HG03565 (cell line): ENCODE measurements at regions not wholly inside any gene's neighbourhood (a gene's known extent, or its start where the extent isn't known, plus 50 kb on each side); places are given as distances from the start of the nearest gene placed in this dataset.
"Not testable (repeated sequence)": the region's sequence is repeated elsewhere in the genome, so short reads cannot be mapped to it uniquely, and the experiment has no call there.

Experiments used
- ATAC-seq: cut with Tn5 transposase; IDR thresholded peaks from one replicate; pipeline ENCODE4 v1.9.1; 2021; ENCODE audit warnings: mild to moderate bottlenecking, moderate library complexity; ENCODE audit not compliant: unreplicated experiment

DNA sequence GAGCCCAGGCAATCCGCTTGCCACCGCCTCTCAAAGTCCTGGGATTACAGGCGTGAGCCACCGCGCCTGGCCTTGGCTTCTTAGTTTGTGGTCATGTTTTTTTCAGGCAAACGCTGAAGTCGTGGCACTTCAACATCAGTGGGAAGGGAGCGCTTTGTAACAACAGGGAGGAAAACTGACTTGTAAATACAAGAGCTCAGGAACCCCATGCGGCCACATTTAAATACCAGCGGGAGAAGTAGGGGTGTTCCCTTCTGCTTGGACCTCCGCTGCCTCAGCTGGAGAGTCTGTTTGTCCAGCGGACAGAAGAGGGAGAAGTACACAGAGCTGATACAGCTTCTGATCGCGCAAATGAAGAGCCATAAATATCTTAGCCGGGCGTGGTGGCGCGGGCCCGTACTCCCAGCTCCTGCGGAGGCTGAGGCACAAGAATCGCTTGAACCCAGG lies 108.7 kb upstream of the KMT2C start:
- no peak for ATAC-seq

GRCh38 chr7:152543799-152544198 lies 108.0 kb upstream of the KMT2C start:
- ATAC-seq: no peak

DNA sequence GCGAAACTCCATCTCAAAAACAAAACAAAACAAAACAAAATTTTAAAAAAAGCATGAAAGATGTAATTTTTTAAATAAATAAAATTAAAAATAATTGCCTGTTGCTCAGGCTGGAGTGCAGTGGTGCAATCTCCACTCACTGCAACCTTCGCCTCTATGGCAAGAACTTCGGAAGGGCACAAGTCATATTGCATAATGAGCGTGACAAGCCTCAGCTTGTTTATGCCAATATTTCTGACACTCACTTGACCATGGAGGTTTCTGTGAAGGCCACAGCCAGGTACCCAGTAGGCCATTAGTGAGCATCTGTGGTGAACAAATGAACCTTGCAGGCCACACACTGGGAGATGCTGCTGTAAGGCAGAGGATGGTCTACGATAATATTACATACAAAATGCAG lies 106.1 kb upstream of the KMT2C start:
- no peak for ATAC-seq

- ATAC-seq: not testable (repeated sequence)
These were observed 103.3 kb upstream of the KMT2C start for GRCh38 chr7:152539190-152539495.

GRCh38 chr7:152538346-152539189 lies 102.8 kb upstream of the KMT2C start:
- not testable (repeated sequence) for ATAC-seq

DNA sequence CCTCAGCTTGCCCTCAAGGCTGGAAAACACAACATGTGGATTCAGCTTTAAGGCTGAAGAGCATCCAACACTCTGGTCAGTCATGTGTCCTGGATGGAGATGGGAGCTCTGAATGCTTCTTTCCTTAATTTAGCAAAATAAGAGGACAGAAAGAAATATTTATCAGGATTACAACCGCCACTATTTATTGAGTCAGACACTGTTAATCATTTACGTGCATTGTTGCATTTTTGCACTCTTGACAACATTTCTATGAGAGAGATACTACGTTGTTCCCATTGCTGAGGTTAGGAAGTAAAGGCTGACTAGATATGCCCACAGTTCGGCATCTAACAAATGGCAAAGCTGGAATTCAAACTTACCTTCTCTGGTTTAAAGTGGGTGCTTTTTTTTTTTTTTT lies 101.8 kb upstream of the KMT2C start:
- ATAC-seq: no peak

- ATAC-seq: no peak
These were observed 92.8 kb upstream of the KMT2C start for GRCh38 chr7:152528612-152529011.

DNA sequence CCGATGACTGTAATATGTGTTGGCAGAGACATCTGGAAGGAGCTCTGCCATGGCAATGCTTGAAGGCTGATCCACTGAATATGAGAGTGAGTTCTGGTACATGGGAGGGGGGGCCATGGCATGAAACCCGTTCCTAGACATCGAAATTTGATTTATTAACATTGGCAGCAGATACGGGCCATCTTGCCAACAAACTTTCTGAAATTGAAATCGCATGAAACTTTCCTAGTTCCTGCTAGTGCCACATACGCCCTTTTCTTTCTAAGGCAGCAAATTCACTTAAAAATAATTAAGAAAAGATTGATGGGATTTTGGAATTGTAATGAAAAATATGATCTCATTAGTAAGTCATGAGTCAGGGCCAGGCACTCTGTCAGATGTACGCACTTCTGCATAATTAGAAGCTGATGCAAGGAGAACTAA lies 91.8 kb upstream of the KMT2C start:
- ATAC-seq: no peak

- ATAC-seq: no peak
These were observed 88.1 kb upstream of the KMT2C start for GRCh38 chr7:152523916-152524315.

GRCh38 chr7:152522571-152523067 lies 86.8 kb upstream of the KMT2C start:
- ATAC-seq: no peak

DNA sequence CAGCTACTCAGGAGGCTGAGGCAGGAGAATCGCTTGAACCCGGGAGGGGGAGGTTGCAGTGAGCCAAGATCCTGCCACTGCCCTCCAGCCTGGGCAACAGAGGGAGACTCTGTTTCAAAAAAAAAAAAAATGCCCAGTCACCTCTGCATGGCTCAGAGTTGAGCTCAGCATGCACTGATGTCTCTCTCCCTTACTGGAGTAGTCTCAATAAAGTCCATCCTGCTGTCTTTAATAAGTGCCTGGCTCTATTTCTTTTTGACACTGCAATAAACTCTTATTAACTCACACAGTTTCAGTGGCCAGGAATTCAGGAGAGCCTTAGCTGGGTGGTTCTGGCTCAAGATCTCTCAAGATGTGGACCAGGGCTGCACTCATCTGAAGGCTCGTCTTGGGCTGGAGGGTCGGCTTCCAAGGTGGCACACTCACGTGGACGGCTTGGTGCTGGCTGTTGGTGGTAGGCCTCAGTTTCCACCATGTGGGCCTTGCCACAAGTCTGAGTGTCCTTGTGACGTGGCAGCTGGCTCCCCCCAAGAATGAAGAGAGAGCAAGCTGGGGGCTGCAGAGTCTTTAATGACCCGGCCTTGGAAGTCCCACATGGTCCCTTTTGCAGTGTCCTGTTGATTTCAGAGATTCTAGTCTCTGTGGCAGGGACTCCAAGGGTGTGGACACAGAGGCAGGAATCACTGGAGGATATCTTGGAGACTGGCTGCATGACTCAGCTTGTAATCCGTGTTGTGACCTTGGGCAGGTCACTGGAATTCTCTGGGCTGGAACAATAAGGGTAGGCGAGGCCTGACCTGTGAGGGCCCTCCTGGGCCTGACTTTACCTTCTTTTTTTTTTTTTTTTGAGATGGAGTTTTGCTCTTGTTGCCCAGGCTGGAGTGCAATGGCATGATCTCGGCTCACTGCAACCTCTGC lies 85.9 kb upstream of the KMT2C start:
- ATAC-seq: no peak

DNA sequence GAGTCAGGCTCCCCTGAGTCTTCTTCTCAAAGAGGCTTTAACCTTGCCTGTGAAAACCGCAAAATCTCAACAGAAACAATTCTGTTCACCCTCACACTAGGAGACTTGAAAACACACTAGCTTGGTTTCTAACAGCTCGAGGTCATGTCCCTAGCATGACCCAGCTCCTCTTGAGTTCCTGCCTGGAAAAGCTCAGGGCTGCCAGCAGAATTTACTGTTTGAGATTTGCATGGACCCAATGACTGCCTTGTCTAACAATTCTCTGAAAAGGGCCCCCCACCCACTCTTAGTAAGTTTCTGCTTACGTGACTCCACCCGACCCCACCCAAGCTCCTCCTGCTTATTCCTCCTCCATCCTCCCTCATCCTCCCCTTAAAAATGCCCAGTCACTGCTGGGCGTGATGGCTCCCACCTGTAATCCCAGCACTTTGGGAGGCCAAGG lies 85.1 kb upstream of the KMT2C start:
- no peak for ATAC-seq

DNA sequence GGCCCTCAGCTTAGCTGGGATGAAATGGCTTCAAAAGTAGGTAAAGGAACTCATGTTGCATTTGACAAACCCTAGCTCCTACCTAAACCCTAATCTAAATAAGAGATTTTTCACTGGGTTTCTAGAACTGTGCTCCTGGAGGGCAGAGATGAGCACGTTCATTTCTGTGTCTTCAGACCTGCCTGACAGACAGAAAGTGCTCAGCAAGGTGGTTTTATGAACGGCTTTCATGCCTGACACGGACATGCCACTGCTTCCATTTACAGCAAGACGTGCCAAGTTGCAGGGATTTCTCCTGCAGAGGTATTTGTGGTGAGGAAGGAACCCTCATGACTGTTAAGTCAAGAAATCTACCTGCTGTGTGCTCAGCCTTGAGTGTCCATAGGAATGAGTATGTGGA lies 83.5 kb upstream of the KMT2C start:
- ATAC-seq: no peak

- no peak for ATAC-seq
These were observed 80.4 kb upstream of the KMT2C start for GRCh38 chr7:152516216-152516615.

- not testable (repeated sequence) for ATAC-seq
These were observed 79.6 kb upstream of the KMT2C start for GRCh38 chr7:152515266-152515950.

DNA sequence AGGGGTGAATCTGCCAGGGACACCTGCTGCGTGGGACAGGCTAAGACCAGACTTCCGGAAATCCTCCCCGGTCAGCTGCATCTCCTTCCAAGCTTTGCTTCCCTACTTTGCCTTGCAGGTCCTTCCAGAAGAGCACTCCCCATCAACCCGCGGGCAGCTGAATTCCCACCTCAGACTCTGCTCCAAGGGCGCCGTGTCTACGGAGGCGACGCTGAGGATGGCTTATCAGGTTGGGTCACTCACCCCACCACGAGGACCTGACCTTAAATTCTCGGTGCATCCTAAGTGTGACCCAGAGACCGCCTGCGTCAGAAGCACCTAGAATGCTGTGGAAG lies 78.9 kb upstream of the KMT2C start:
- ATAC-seq: no peak

GRCh38 chr7:152513861-152514770 lies 78.3 kb upstream of the KMT2C start:
- ATAC-seq: no peak

DNA sequence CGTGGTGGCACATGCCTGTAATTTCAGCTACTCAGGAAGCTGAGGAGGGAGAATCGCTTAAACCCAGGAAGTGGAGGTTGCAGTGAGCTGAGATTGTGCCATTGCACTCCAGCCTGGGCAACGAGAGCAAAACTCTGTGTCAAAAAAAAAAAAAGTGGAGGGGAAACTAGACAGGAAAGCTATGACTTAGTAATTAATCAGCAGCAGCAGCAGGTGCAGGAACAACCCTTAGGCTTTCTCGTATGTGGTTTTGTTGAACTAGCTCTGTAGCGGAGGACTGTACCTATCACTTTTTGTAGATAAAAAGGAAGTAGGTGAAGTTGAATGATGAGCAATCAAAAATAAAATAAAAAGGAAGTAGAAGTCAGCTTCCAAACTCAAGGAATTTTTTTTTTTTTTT lies 76.9 kb upstream of the KMT2C start:
- ATAC-seq: no peak

DNA sequence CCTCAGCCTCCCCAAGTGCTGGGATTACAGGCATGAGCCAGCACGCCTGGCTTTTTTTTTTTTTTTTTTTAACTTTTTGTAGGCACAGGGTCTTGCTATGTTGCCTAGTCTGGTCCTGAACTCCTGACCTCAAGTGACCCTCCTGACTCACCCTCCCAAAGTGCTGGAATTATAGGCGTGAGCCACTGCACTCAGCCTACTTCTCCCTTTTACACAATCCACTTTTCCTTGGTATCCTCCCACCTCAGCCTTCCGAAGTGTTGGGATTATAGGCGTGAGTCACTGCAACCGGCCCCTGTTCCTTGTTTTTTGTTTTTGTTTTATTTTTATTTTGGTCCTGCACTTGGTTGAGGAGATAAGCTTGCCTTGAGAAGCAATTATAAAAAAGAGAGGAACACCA lies 75.9 kb upstream of the KMT2C start:
- ATAC-seq: no peak

DNA sequence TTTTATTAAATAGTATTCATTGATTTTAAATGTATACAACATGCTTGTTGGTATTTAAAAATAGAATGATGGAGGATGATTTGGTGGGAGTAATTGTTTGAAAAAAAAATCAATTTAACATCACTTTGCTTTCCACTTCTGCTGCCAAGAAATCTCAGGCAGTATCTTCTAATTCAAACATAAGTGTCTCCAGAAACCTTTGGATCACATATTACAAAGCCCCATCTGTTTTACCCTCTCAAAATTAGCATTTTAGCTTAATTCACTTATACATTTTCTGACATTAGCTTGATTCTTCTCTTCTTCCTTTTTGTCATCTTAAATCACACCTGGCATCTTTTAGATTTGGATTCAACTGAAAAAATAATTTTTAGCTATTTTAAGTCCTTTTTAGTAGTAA lies 72.9 kb upstream of the KMT2C start:
- ATAC-seq: no peak
